ENCODE measurements at regions not wholly inside any gene's neighbourhood (a gene's known extent, or its start where the extent isn't known, plus 50 kb on each side); places are given as distances from the start of the nearest gene placed in this dataset.

DNA sequence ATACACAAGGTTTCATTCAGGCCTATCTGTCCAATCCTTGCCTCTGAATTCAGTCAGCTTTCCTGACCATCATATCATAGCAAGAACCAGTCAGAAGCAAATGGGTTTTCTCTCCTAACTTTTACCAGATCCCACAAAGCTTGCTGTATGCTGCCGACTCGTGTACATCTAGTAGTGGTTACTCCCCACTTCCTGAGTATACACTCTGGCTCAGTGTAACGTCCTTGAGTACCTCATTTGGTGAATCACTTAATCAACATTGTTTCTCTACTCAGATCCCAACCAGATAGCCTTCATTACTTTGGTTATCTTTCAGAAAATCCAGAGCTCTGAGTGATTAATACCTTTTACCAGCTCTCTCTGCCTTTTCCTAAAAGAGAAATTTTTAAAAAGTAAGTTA, 728.2 kb downstream of the GALC start:
- TF ChIP-seq CTCF (conservative IDR thresholded peaks at IDR 0.05) (no peak), ZFX (IDR thresholded peaks at IDR 0.05) (no peak)

Measured in C4-2B (cell line).